ENCODE measurements at regions not wholly inside any gene's neighbourhood (a gene's known extent, or its start where the extent isn't known, plus 50 kb on each side); places are given as distances from the start of the nearest gene placed in this dataset.

GRCh38 chr1:112318698-112319370 lies 77.2 kb upstream of the CTTNBP2NL start (continued):
- TF ChIP-seq ZSCAN32 (CRISPR knock-in tag; IDR thresholded peaks at IDR 0.05) (peak; percentile 75), HNRNPH1 (optimal IDR thresholded peaks at IDR 0.05; ENCODE audit: low read depth, low read length) (no peak), ZNF76 (CRISPR knock-in tag; IDR thresholded peaks at IDR 0.05; ENCODE audit: borderline replicate concordance) (0 out of 2 replicates have a peak, but pooled peaks have one; percentile 43), PTRF (tag; IDR thresholded peaks at IDR 0.05) (peak; percentile 66), ZNF165 (CRISPR knock-in tag; IDR thresholded peaks at IDR 0.05; ENCODE audit: borderline replicate concordance) (no peak), BRD9 (IDR thresholded peaks at IDR 0.05; ENCODE audit: low read depth, partially characterized antibody) (peak; percentile 60), SMAD3 (CRISPR knock-in tag; conservative IDR thresholded peaks at IDR 0.05) (0 out of 2 replicates have a peak, but pooled peaks have one; percentile 58), ZBTB9 (CRISPR knock-in tag; IDR thresholded peaks at IDR 0.05) (peak; percentile 50; the same call in 1 of the 2 replicates), SNIP1 (IDR thresholded peaks at IDR 0.05; ENCODE audit: low read depth) (no peak), HBP1 (CRISPR knock-in tag; IDR thresholded peaks at IDR 0.05) (no peak), DDX20 (tag; IDR thresholded peaks at IDR 0.05; ENCODE audit: low read depth) (peak; percentile 74), AFF4 (CRISPR knock-in tag; IDR thresholded peaks at IDR 0.05) (no peak), TEAD2 (tag; IDR thresholded peaks at IDR 0.05) (peak; percentile 56; the same call in 1 of the 2 replicates), CHD2 (IDR thresholded peaks at IDR 0.05; ENCODE audit: low read depth, low read length) (no peak), ZNF518B (CRISPR knock-in tag; IDR thresholded peaks at IDR 0.05) (no peak)

Data from K562 (cell line).